HFFc6 (cell line): ENCODE measurements at regions not wholly inside any gene's neighbourhood (a gene's known extent, or its start where the extent isn't known, plus 50 kb on each side); places are given as distances from the start of the nearest gene placed in this dataset.
"Not testable (repeated sequence)": the region's sequence is repeated elsewhere in the genome, so short reads cannot be mapped to it uniquely, and the experiment has no call there.

Experiments used
- DNase-seq: peaks from one replicate; pipeline ENCODE4 v3.0.0-alpha.2; 2018
- H3K27ac Mint-ChIP-seq: 2 replicates; pipeline ENCODE4 v1.8.0; 2020; ENCODE audit warnings: mild to moderate bottlenecking, mixed read lengths
- H3K27me3 Mint-ChIP-seq: 2 replicates; pipeline ENCODE4 v1.8.0; 2021; ENCODE audit warnings: mild to moderate bottlenecking, moderate library complexity, mixed read lengths; ENCODE audit not compliant: insufficient read depth
- H3K36me3 Mint-ChIP-seq: 2 replicates; pipeline ENCODE4 v1.8.0; 2021; ENCODE audit warnings: low read depth, mixed read lengths
- H3K4me1 Mint-ChIP-seq: 2 replicates; pipeline ENCODE4 v1.8.0; 2020; ENCODE audit warnings: low read depth, mixed read lengths
- H3K4me3 Mint-ChIP-seq: 2 replicates; pipeline ENCODE4 v1.8.0; 2020; ENCODE audit warnings: mild to moderate bottlenecking, moderate library complexity, mixed read lengths
- H3K9me3 Mint-ChIP-seq: 2 replicates; pipeline ENCODE4 v1.8.0; 2020; ENCODE audit warnings: mild to moderate bottlenecking, mixed read lengths
- TF ChIP-seq, protein P1 (sequence below): fragments of 200-600 bp; sonication (generic); IDR thresholded peaks from 2 replicates; pipeline ENCODE4 v1.5.0; 2021; ENCODE audit warnings: antibody characterized with exemption, mild to moderate bottlenecking

DNA sequence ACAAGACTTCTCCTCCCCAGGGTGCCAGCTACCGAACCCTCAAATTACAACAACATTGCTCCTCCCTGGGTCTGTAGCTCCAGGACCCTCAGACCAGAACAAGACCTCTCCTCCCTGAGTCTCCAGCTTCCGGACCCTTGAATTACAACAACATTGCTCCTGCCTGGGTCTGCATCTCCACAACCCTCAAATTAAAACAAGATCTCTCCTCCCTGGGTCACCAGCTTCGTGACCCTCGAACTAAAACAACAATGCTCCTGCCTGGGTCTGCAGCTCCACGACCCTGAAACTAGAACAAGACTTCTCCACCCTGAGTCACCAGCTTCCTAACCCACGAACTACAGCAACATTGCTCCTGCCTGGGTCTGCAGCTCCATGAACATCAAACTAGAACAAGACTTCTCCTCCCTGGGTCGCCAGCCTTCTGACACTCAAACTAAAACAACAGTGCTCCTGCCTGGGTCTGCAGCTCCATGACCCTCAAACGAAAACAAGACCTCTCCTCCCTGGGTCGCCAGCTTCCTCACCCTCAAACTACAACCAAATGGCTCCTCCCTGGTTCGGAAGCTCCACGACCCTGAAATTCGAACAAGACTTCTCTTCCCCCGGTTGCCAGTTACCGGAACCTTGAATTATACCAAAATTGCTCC, 324.5 kb downstream of the PREX1 start:
- Mint-ChIP-seq H3K4me1 (no peaks in the 10 kb centered on the region), H3K9me3 (no peaks in the 10 kb centered on the region), H3K36me3 (no peaks in the 10 kb centered on the region), H3K27ac (no peak overlapping the region), H3K27me3 (peaks cover 3% of the 10 kb centered on the region; the same call in 1 of the 2 replicates), H3K4me3 (no peak overlapping the region)
- TF ChIP-seq, protein P1, sequence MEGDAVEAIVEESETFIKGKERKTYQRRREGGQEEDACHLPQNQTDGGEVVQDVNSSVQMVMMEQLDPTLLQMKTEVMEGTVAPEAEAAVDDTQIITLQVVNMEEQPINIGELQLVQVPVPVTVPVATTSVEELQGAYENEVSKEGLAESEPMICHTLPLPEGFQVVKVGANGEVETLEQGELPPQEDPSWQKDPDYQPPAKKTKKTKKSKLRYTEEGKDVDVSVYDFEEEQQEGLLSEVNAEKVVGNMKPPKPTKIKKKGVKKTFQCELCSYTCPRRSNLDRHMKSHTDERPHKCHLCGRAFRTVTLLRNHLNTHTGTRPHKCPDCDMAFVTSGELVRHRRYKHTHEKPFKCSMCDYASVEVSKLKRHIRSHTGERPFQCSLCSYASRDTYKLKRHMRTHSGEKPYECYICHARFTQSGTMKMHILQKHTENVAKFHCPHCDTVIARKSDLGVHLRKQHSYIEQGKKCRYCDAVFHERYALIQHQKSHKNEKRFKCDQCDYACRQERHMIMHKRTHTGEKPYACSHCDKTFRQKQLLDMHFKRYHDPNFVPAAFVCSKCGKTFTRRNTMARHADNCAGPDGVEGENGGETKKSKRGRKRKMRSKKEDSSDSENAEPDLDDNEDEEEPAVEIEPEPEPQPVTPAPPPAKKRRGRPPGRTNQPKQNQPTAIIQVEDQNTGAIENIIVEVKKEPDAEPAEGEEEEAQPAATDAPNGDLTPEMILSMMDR: no peak
- DNase-seq: no peak

DNA sequence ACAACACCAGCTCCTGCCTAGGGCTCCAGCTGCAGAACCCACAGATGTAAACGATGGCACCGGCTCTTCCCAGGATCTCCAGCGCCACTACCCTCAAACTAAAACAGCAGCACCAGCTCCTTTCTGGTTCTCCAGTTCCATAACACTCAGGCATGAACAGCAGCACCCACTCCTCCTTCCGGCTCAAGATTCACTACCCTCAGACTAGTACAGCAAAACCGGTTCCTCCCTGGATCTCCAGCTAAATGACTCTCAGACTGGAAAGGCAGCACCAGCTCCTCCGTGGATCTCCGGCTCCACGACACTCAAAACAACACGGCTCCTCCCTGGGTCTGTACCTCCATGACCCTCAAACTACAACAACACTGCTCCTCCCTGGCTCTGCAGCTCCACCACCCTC, 325.0 kb downstream of the PREX1 start:
- Mint-ChIP-seq H3K27ac (no peak overlapping the region), H3K4me1 (no peaks in the 10 kb centered on the region), H3K27me3 (peaks cover 3% of the 10 kb centered on the region; the same call in 1 of the 2 replicates), H3K4me3 (no peak overlapping the region), H3K36me3 (no peaks in the 10 kb centered on the region), H3K9me3 (no peaks in the 10 kb centered on the region)
- no peak for DNase-seq
- TF ChIP-seq, protein P1: no peak

DNA sequence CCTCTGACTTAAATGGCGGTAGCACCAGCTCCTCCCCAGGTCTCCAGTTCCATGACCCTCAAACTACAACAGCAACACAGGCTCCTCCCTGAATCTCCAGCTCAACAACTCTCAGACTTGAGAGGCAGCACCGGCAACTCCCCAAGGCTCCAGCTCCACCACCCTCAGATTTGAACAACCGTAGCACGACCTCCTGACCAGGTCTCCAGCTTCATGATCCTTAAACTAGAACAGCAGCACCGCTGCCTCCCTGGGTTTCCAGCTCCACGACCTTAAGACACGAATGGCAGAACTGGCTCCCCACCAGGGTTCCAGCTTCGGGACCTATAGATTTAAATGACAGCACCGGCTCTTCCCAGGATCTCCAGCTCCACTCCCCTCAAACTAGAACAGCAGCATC, 325.8 kb downstream of the PREX1 start:
- no peak overlapping the region for H3K4me3 Mint-ChIP-seq
- H3K27ac Mint-ChIP-seq: no peak overlapping the region
- no peaks in the 10 kb centered on the region for H3K9me3 Mint-ChIP-seq
- no peak for DNase-seq
- H3K36me3 Mint-ChIP-seq: no peaks in the 10 kb centered on the region
- H3K4me1 Mint-ChIP-seq: no peaks in the 10 kb centered on the region
- TF ChIP-seq, protein P1: no peak
- H3K27me3 Mint-ChIP-seq: peaks cover 3% of the 10 kb centered on the region; the same call in 1 of the 2 replicates

DNA sequence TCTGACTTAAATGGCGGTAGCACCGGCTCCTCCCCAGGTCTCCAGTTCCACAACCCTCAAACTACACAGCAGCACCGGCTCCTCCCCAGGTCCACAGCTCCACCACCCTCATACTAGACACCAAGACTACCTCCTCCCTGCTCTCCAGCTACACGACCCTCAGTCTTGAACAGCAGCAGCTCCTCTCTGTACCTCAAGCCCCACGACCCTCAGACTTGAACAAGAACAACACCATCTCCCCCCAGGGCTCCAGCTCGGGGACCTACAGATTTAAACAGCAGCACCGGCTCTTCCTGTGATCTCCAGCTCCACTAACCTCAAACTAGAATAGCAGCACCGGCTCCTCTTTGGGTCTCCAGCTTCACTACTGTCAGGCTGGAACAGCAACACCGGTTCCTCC, 326.9 kb downstream of the PREX1 start:
- H3K27ac Mint-ChIP-seq, H3K4me1 Mint-ChIP-seq, H3K9me3 Mint-ChIP-seq, DNase-seq, H3K27me3 Mint-ChIP-seq, H3K4me3 Mint-ChIP-seq, H3K36me3 Mint-ChIP-seq: not testable (repeated sequence)

DNA sequence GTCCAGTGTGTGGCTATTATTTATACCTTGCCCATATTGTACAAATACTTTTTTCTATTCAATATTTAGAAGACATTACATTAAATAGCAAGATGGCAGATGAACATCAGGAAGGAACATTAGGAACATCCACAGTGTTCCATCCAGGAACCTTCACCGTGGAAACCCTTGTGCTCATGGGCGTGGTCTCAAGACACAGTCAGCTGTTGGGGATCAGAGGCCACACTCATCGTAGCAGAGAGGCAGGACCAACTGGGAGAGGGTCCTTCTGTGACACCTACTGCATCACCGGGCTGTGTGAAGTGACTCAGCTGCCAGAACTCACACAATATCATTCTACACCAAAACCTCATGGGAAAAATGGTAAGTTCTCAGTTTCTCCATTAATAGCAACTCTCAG, 328.9 kb downstream of the PREX1 start:
- not testable (repeated sequence) for H3K4me3 Mint-ChIP-seq, H3K4me1 Mint-ChIP-seq, H3K27me3 Mint-ChIP-seq, DNase-seq, H3K27ac Mint-ChIP-seq, H3K9me3 Mint-ChIP-seq, H3K36me3 Mint-ChIP-seq

DNA sequence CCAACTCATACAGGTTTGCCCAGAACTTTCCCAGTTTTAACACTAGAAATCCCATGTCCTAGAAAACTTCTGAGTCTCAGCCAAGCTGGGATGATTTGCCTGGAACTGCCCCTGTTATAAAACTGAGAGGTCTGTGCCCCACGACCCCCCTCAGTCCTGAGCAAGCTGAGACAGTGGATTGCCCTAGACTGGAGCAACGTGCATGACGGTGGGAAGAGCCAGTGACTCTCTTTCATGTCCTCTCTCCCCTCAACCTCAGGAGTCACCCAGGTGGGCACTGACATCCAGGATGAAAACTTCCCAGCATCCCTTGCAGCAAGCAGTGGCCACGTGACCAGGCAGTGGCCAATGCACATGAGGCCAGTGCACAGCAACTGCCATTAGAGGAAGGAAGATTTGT, 329.7 kb downstream of the PREX1 start:
- H3K4me1 Mint-ChIP-seq, H3K4me3 Mint-ChIP-seq, H3K27ac Mint-ChIP-seq, H3K36me3 Mint-ChIP-seq, DNase-seq, H3K27me3 Mint-ChIP-seq, H3K9me3 Mint-ChIP-seq: not testable (repeated sequence)

DNA sequence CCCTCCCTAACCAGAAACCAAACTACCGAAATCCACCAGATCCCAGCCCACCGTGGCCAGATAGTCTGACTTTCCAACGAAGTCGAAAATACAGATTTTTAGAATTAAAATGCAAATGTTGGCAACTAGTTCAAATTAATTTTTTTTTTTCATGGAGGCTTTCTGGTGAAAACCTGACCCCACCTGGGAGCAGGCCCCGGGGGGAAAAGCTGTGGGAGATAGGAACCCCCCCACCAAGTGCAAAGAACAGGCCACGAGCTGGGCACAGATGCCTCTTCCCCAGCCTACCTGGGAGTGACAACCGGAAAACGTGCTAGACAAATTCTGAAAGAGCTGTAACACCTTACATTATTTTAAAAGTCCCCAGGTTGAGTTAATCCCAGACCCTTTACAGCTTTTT, 333.8 kb downstream of the PREX1 start:
- Mint-ChIP-seq H3K36me3 (no peaks in the 10 kb centered on the region), H3K4me1 (no peaks in the 10 kb centered on the region)
- DNase-seq: no peak

DNA sequence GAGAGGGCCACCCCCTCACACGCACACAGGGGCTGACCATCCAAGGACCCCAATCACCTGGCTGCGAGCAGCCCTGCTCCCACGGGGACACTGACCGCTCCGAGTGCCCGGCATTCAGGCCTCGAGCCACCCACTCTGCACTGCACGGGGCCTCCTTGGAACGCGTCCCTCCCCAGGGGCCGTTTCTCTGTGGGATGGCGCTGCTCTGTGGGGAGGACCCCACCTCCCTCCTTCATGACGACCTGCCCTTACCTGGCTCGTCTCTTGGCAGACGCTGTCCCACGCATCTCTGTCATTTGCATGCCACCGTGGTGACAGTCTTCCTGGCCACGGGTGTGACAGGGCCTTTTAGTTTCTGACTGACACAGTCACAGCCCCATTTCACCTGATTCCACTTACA, 334.5 kb downstream of the PREX1 start:
- H3K27me3 Mint-ChIP-seq: peaks cover 16% of the 10 kb centered on the region
- H3K36me3 Mint-ChIP-seq, DNase-seq, H3K9me3 Mint-ChIP-seq, H3K4me1 Mint-ChIP-seq, H3K4me3 Mint-ChIP-seq, H3K27ac Mint-ChIP-seq: not testable (repeated sequence)

More for the DNA sequence above, 333.8 kb downstream of the PREX1 start:
- Mint-ChIP-seq H3K27me3 (peaks cover 12% of the 10 kb centered on the region), H3K4me3 (no peak overlapping the region), H3K27ac (no peak overlapping the region), H3K9me3 (no peaks in the 10 kb centered on the region)
- TF ChIP-seq, protein P1: no peak
